Uterus (tissue), 3 donors: ENCODE measurements at regions not wholly inside any gene's neighbourhood (a gene's known extent, or its start where the extent isn't known, plus 50 kb on each side); places are given as distances from the start of the nearest gene placed in this dataset.

Experiments
- DNase-seq, 2 donors: peaks; one replicate each; pipeline ENCODE4 v3.0.0-alpha.2; 2019 to 2020
- H3K27ac ChIP-seq, 2 donors: fragments of 200-600 bp; sonication (generic); 1 replicate in 1 of 2; 2 replicates in 1 of 2; pipeline ENCODE4 v1.5.1; 2016 to 2018
- H3K27me3 ChIP-seq, 2 donors: fragments of 200-600 bp; sonication (generic); one replicate each; pipeline ENCODE4 v1.5.1; 2018 to 2019; ENCODE audit warnings: control low read depth in 1 of 2
- H3K36me3 ChIP-seq, 2 donors: fragments of 200-600 bp; sonication (generic); one replicate each; pipeline ENCODE4 v1.5.1; 2019; ENCODE audit warnings: control low read depth in 1 of 2
- H3K4me1 ChIP-seq, 2 donors: fragments of 200-600 bp; sonication (generic); one replicate each; pipeline ENCODE4 v1.5.1; 2018 to 2019; ENCODE audit warnings: control low read depth in 1 of 2
- H3K4me3 ChIP-seq, 2 donors: fragments of 200-600 bp; sonication (generic); 1 replicate in 1 of 2; 2 replicates in 1 of 2; pipeline ENCODE4 v1.5.1; 2018 to 2019; ENCODE audit warnings: mild to moderate bottlenecking in 1 of 2
- H3K9me3 ChIP-seq, 2 donors: fragments of 200-600 bp; sonication (generic); one replicate each; pipeline ENCODE4 v1.5.1; 2019; ENCODE audit warnings: control low read depth in 1 of 2
- CTCF ChIP-seq, 4 experiments: fragments of 200-600 bp in 2 of 4; fragments of 450-650 bp in 2 of 4; sonication (generic) in 2 of 4; IDR thresholded peaks; one replicate each; pipeline ENCODE4 v1.5.1; 2016 to 2019; ENCODE audit warnings: antibody characterized with exemption in 4 of 4, mild to moderate bottlenecking in 2 of 4, moderate library complexity in 1 of 4
- POLR2A ChIP-seq, 2 donors: fragments of 450-650 bp; IDR thresholded peaks; one replicate each; pipeline ENCODE4 v1.6.1; 2016; ENCODE audit warnings: antibody characterized with exemption in 2 of 2, mild to moderate bottlenecking in 1 of 2, moderate library complexity in 1 of 2
- intact Hi-C: fragments of 100-400 bp; cut with DNase I; formaldehyde crosslinking; loops from one replicate; pipeline ENCODE4 v1.15.1; 2023; ENCODE audit warnings: low total_unique reads
- donor health status: DM: yes; HTN: yes; CAD: no.

- no peaks in the 10 kb centered on the region for H3K4me1 ChIP-seq
- no peaks in the 10 kb centered on the region for H3K36me3 ChIP-seq
- no peak for DNase-seq
- no peak overlapping the region for H3K4me3 ChIP-seq
- H3K27ac ChIP-seq: no peak overlapping the region
- TF ChIP-seq POLR2A (IDR thresholded peaks at IDR 0.05) (no peak), CTCF (IDR thresholded peaks at IDR 0.05) (peak in 1 of 4 experiments; percentile 23)
- intact Hi-C loops: no loop called here
- no peaks in the 10 kb centered on the region for H3K9me3 ChIP-seq
- no peaks in the 10 kb centered on the region for H3K27me3 ChIP-seq
These were observed 96.5 kb downstream of the NXPE2 start for GRCh38 chr11:114774599-114775361.

GRCh38 chr11:114775875-114776621 is 97.7 kb downstream of the NXPE2 start:
- H3K9me3 ChIP-seq: no peaks in the 10 kb centered on the region
- no peaks in the 10 kb centered on the region for H3K27me3 ChIP-seq
- intact Hi-C loops: no loop called here
- no peak overlapping the region for H3K4me3 ChIP-seq
- no peak overlapping the region for H3K27ac ChIP-seq
- no peak for DNase-seq
- H3K4me1 ChIP-seq: no peaks in the 10 kb centered on the region
- no peaks in the 10 kb centered on the region for H3K36me3 ChIP-seq
- TF ChIP-seq CTCF (IDR thresholded peaks at IDR 0.05) (no peak), POLR2A (IDR thresholded peaks at IDR 0.05) (no peak)

- no peak overlapping the region for H3K27ac ChIP-seq
- no peak overlapping the region for H3K4me3 ChIP-seq
- H3K9me3 ChIP-seq: no peaks in the 10 kb centered on the region
- no peak for DNase-seq
- no peaks in the 10 kb centered on the region for H3K27me3 ChIP-seq
- TF ChIP-seq CTCF (IDR thresholded peaks at IDR 0.05) (no peak), POLR2A (IDR thresholded peaks at IDR 0.05) (no peak)
- intact Hi-C loops: no loop called here
- H3K4me1 ChIP-seq: no peaks in the 10 kb centered on the region
- H3K36me3 ChIP-seq: no peaks in the 10 kb centered on the region
These were observed 98.6 kb downstream of the NXPE2 start for GRCh38 chr11:114776956-114777355.

GRCh38 chr11:114779189-114779588 is 100.9 kb downstream of the NXPE2 start:
- no peaks in the 10 kb centered on the region for H3K27me3 ChIP-seq
- no peaks in the 10 kb centered on the region for H3K36me3 ChIP-seq
- H3K27ac ChIP-seq: no peak overlapping the region
- no peak overlapping the region for H3K4me3 ChIP-seq
- H3K9me3 ChIP-seq: no peaks in the 10 kb centered on the region
- TF ChIP-seq CTCF (IDR thresholded peaks at IDR 0.05): no peak
- TF ChIP-seq POLR2A (IDR thresholded peaks at IDR 0.05): no peak
- intact Hi-C loops: no loop called here
- no peak for DNase-seq
- H3K4me1 ChIP-seq: no peaks in the 10 kb centered on the region

- no peaks in the 10 kb centered on the region for H3K27me3 ChIP-seq
- intact Hi-C loops: no loop called here
- H3K9me3 ChIP-seq: no peaks in the 10 kb centered on the region
- no peak for DNase-seq
- H3K4me1 ChIP-seq: no peaks in the 10 kb centered on the region
- TF ChIP-seq CTCF (IDR thresholded peaks at IDR 0.05): no peak
- no peak for TF ChIP-seq POLR2A (IDR thresholded peaks at IDR 0.05)
- H3K27ac ChIP-seq: no peak overlapping the region
- H3K4me3 ChIP-seq: no peak overlapping the region
- no peaks in the 10 kb centered on the region for H3K36me3 ChIP-seq
These were observed 104.5 kb downstream of the NXPE2 start for GRCh38 chr11:114782650-114783310.
